Stimulated activated CD4-positive, alpha-beta T cell treated with anti-CD3 and anti-CD28 coated beads, Interleukin-12 subunit alpha, Interleukin-12 subunit beta, amount 100 ng/mL, for 24 hours (primary cell): ENCODE measurements at regions not wholly inside any gene's neighbourhood (a gene's known extent, or its start where the extent isn't known, plus 50 kb on each side); places are given as distances from the start of the nearest gene placed in this dataset.
"Not testable (repeated sequence)": the region's sequence is repeated elsewhere in the genome, so short reads cannot be mapped to it uniquely, and the experiment has no call there.

Experiments
- DNase-seq, 2 experiments: peaks; one replicate each; pipeline ENCODE4 v3.0.0-alpha.2; 2020; ENCODE audit warnings: low read depth in 2 of 2

- DNase-seq: no peak
Measured at GRCh38 chr5:125045646-125046045, 299.2 kb upstream of the ZNF608 start.

DNA sequence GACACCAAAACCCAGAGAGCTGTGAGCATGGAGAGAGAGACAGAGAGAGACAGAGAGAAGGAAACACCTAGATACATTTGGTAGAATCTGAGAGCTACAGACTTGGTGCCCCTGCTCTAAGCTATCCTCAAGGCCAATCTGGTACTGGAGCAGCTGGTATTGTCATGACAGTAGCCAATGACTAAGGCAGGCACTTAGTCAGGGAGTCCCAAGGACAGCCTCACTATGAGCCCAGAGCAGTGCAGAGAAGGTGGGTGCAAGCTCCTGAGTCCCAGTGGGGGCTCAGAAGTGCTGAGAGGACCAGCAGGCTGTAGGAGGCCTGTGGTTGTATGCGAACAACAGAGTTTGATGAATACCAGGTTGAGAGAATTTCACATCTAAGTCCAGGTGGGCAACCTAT lies 300.4 kb upstream of the ZNF608 start:
- no peak for DNase-seq

DNA sequence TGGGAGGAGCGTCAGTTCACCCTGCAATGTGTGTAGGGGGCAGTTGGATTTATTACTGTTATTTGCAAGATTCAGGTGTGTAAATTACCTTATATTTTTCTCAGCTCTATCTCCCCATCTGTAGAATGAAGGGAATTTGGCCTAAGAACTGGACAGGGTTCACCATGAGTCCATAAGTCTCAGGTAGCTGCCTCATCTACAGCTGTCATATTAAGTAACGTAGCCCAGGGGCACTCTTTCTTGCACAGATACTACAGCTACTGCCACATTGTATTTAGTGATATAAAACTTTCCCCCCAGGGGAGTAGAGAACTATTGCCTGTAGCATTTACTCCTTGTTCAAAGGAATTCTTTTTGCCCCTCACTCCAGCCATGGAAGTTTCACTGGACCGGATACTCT lies 301.4 kb upstream of the ZNF608 start:
- DNase-seq: no peak

GRCh38 chr5:125049721-125050702 lies 303.6 kb upstream of the ZNF608 start:
- no peak for DNase-seq

DNA sequence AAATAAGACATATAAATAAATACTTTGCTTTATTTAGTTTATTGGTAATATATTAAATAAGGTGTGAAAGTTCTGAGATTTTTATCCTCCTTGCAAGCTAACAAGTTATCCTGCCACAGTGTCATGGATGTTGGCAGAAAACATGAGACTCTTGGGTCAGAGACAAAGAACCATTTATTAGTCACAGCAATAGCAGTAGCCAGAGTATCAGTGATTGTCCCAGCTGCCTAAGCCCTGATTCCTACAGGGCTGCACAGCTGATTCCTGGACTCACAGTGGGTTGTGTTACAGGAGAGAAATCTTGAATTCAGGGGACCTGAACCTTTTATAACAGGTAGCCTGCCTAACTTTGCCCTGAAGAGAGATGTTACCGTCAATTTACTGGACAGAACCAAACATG lies 304.5 kb upstream of the ZNF608 start:
- DNase-seq: no peak

- DNase-seq: no peak
Measured at GRCh38 chr5:125052584-125052983, 306.1 kb upstream of the ZNF608 start.

GRCh38 chr5:125053179-125053578 lies 306.7 kb upstream of the ZNF608 start:
- no peak for DNase-seq

DNA sequence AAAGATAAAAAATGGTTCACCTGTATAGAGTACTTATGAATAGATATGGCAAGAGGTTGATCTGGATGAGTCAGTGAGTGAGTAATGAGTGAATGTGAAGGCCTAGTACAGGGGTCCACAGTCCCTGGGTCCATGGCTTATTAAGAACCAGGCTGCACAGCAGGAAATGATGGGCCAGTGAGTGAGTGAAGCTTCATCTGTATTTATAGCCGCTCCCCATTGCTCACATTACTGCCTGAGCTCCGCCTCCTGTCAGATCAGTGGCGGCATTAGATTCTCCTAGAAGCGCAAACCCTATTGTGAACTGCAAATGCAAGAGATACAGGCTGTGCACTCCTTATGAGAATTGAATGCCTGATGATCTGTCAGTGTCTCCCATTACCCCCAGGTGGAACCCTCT lies 307.7 kb upstream of the ZNF608 start:
- DNase-seq: no peak

- no peak for DNase-seq
Measured at GRCh38 chr5:125056671-125057485, 310.4 kb upstream of the ZNF608 start.

- DNase-seq: no peak
Measured at GRCh38 chr5:125057912-125058826, 311.7 kb upstream of the ZNF608 start.

DNA sequence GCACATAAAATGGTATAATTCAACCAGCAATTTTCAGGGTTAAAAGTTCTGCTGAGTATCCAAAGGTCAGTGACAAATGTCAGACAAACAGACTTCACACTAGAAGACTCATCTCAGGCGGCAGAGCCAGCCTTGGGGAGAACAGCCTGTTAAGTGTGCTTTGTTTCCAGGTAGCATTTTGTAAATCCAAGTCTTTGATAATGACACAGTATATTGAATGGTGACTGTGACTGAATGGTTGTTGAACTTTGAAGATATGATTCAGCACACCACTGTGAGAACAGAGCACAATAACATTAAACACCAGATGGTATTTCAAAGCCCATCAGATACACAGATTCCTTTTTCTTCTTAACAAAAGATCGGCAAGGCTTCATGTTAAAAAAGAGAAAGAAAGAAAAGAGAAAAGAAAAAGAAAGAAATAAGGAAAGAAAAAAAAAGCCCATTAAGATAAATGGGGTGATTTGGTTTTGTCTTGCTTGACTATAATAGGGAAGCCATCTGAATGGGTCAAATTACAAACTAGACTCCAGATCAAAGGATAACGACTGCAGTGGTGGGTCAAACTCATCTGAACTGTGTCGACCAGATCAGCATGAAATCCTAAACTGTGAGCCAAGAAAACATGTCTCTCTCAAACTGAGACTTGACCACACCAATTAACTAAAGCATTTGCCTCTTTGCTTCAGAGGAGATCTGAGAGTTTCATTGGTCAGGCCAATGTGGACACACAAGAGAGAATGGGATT lies 313.0 kb upstream of the ZNF608 start:
- DNase-seq: no peak

DNA sequence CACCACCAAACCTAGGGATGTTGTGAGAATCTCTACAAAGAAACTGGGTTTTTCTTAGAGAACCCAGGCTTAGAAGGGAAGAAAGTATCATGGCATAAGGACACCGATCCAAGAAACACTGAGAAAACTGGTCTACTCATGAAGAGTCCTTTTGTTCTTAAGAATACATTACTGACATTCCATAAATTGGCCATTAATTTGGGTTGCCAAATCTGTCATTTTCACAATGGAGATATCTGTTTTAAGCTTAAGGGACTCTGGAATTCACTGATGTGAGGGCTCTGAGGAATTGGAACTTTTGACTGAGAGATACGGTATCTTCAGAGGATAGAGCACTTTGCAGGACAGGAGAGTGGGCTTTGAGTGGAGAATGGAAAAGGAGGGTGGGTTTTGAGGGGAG lies 315.3 kb upstream of the ZNF608 start:
- DNase-seq: no peak

DNA sequence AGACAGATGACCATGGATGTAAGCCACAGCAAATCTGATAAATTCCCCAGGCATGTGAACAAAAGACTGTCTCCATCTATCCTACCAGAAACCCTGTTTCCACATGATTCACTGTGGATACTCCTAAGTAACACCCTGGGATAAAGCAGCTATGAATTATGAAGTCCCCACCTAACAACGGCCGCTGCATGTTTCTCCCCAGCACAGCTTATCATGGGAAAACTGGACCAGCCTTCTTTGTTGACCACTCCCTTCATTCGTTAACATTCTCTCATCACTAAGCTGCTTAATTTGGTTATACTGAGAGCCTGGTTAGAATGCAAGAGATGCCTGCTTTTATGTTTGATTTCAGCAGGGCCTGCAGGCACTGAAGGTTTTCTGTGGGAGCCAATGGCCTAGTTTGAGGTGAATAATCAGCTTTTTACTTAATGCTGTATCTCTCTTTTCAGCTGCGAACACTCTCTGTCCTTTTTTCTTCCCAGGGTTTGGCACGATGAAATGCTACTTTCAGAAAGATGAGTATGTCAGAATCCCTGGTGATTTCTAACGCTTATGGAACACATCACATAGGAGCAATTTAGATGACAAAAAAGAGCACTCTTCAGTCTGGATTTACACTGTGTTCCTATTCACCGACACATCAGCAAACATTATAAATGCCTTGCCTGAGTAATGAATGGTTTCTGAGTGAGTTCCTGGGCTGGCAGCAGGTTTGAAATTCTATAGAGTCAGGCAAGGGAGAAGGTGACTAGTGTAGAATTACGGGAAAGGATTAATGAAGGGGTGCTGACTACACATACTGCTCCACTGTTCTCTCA lies 318.4 kb upstream of the ZNF608 start:
- no peak for DNase-seq

DNA sequence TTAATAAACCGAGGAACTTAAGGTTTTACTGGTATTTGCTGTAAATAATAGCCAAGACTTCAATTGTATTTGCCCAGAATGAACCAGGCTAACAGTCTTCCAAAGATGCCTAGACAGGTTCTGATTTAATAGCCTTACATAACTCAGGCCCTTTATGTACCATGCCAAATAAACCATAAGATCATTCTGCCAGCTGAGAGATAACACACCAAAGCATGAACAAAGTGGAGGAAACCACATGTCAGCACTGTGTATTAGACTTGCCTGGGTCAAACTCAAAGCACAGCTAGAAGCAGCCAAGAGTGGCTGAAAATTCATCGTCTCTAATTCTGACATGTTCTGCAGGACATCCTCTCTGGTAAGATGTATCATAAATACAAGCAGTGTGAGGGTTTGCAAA lies 319.3 kb upstream of the ZNF608 start:
- DNase-seq: no peak

DNA sequence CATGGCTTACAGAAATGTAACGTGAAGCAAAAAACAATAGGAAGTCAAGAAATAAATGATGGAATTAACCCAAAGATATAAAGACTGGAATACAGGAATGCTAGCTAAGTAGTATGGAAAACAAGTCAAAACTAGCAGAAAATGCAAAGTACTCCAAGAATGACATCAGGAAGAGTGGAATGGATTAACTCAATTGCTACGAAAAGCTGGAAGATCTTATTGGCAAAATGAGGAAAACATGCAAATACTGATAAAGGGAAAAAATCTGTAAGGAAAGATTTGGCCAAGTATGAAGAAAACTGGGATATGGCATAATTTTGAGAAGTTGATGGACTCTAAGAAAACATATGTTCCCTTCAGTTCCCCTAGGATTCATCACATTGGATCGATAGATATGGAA lies 324.5 kb upstream of the ZNF608 start:
- DNase-seq: no peak

DNA sequence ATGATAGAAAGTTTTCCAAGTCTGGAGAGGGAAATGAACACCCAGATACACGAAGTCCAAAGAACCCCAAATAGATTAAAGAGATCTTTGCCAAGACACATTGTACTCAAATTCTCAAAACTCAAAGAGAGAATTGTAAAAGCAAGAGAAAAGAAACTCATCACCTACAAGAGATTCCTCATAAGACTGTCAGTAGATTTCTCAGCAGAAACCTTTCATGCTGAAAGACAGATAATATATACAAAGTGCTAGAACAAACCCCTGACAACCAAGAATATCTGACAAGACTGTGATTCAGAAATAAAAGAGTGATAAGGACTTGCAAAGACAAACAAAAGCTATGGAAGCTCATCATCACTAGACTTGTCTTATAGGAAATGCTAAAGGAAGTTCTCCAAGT lies 326.7 kb upstream of the ZNF608 start:
- DNase-seq: no peak

- DNase-seq: no peak
Measured at GRCh38 chr5:125075567-125075966, 329.1 kb upstream of the ZNF608 start.

DNA sequence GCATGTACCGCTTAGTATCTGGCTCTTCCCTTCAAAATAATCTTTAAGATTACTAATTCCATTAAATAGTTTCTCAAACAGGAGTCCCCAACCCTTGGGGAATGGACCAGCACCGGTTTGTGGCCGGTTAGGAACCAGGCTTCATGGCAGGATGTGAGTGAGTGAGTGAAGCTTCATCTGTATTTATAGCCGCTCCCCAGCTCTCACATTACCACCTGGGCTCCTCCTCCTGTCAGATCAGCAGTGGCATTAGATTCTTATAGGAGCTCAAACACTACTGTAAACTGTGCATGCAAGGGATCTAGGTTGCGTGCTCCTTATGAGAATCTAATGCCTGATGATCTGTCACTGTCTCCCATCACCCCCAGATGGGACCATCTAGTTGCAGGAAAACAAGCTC lies 332.6 kb upstream of the ZNF608 start:
- not testable (repeated sequence) for DNase-seq

DNA sequence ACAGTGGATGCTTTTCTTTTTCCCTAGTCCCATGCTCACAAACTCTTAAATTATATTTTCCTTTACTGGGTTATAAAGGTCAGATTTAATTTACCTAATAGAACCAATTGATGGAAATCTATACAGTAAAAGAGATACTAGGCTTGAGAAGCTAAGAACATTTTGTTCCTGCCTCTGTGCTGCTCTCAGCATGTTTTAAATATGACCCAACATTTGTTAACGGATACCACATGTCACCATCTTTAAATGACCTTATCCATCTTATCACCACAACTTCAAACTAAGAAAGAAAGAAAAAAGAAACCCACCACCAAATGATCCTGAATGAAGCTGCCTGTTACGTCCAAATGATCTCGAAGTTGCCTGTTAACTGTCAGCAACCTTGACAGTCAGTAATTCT lies 334.7 kb upstream of the ZNF608 start:
- no peak for DNase-seq

DNA sequence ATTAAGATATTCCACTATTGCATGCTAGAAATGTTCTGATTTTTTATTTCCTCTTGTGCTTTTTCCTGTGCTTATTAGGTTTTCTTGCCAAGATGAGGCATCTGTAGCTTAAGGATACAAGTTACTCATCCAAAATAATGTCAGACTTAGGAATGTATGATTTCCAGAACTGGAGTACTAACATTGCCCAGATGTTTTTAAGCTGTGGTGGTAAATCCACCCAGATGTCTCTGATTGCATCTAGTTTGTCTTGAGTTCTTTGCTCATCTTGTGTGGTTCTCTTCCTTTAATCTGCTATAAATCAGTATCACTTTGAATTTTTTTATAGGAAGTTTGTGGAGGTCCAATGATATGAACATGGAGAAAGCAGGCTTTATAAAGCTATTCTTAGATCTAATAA lies 337.5 kb upstream of the ZNF608 start:
- no peak for DNase-seq
